D721Med (cell line): ENCODE measurements at regions not wholly inside any gene's neighbourhood (a gene's known extent, or its start where the extent isn't known, plus 50 kb on each side); places are given as distances from the start of the nearest gene placed in this dataset.

Experiments
- DNase-seq: peaks from one replicate; pipeline ENCODE4 v3.0.0; 2011; ENCODE audit warnings: low spot score; ENCODE audit not compliant: insufficient read length
- FAIRE-seq: peaks from 2 replicates; lab custom pipeline; 2011; peaks lifted over from hg19 to GRCh38; lab: Jason Lieb, UNC
- TF ChIP-seq, protein P1 (sequence below): IDR thresholded peaks from 2 replicates; pipeline ENCODE4 v1.5.1; 2012; ENCODE audit warnings: mild to moderate bottlenecking, control low read depth; ENCODE audit not compliant: insufficient read depth; ENCODE audit errors: missing control alignments

DNA sequence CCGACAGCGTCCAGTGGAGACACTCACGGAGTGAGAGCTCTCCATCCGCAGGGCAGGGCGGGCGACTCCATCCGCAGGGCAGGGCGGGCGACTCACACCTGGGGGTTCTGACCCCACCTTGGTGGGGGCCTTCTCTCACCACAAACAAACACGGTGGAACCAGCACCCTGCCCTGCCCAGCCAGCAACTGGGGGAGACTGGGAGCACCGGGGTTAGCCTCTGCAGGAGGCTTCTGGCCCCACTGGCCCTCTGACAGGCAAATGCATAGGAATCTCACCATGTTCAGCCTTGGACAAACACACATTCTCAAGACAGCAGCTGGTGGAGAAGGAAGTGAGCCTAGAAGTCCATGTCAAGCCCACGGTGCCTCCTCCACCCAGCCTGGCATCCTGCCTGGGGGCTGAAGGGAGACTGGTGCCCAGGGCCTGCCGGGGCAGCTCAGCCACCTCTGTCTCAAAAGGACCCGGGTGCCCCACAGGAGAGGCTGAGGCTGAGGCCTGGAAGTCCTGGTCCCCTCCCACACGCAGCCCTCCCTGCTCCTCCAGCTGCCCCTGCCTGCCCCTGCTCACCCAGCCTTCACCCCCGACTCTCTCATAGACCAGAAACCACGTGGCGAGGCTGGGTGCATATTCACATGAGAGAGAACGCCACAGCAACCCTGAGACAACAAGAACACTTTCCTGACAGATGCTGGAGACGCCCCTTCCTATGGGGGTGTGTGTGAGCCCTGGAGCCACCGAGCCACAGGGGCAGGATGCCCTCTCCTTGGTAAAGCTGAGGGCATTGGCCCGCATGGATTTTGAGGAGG is 98.4 kb upstream of the B3GAT1 start:
- TF ChIP-seq, protein P1, sequence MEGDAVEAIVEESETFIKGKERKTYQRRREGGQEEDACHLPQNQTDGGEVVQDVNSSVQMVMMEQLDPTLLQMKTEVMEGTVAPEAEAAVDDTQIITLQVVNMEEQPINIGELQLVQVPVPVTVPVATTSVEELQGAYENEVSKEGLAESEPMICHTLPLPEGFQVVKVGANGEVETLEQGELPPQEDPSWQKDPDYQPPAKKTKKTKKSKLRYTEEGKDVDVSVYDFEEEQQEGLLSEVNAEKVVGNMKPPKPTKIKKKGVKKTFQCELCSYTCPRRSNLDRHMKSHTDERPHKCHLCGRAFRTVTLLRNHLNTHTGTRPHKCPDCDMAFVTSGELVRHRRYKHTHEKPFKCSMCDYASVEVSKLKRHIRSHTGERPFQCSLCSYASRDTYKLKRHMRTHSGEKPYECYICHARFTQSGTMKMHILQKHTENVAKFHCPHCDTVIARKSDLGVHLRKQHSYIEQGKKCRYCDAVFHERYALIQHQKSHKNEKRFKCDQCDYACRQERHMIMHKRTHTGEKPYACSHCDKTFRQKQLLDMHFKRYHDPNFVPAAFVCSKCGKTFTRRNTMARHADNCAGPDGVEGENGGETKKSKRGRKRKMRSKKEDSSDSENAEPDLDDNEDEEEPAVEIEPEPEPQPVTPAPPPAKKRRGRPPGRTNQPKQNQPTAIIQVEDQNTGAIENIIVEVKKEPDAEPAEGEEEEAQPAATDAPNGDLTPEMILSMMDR = no peak
- DNase-seq (no peak), FAIRE-seq (no peak)

DNA sequence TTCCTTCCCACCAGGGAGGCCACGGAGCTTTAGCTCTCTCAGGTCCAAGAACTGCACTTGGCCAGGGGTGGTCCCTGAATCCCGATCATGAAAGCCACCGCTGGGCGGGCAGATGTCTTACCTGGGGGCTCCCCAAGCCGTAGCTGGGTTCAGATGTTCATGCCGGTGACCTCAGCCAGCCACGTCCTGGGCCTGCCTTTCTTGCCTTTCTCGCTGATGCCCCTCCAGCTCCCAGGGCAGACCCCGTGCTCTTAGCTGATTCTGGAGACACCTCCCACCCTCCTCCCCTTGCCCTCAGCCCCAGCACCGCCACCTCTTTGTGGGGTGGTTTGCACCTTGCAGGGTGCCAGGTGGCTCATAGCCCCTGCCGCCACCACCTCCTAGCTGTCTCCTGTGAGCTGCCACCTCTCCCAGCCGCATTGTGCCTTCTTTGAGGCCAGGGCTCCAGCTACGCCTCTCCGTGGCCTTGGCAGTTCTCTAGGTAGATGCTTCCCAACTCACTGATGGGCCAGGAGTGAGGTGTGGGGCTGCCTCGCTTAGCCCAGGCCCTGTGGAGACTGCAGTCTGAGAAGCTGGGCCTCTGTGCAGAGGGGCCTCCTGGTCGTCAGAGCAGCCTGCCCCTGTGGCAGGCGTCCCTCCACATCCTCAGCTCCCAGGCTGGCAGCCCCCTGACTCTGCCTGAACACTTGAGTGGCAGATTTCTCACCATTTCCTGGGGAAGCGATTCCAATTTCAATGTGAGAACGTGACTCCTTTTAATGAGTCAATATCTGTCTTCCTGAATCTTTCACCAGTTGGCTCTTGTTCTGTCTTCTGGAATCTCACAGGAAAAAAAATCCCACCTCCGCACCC is 97.6 kb upstream of the B3GAT1 start:
- FAIRE-seq = no peak
- no peak for DNase-seq
- TF ChIP-seq, protein P1 = no peak

DNA sequence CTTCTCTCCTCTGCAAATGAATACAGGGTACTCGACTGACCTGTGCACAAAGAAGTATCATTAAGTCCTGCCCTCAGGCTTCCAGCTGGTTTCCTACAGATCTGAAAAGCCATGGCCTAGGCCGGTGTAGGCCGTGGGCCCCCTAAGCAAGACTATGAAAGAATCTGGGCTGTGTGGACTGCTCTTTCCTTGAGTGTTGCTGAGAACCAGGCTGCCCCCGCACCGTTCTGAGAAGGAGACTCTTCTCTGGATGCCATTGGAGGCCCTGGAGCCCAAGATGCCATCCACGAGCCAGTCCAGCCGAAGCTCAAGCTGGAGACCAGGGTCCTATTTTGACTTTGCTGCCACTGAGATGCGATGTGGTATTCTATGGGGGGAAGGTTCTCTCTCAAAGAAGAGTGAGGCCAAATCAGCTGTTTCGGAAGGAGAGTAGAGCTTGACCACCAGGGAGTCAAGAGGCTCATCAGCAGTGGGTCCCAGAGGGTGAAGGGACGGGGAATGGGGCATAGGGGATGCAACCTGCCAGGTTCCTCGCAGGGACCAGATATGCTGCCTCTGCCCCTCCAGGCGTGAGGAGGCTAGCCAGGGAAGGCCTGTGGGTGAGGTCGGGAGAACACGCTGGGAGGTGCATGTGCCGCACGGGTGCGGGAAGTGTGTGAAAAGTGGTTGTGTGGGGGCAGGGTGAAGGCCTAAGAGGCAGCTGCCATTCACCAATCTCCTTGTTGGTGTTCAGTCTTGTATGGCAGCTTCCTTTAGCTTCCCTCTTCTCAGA is 96.4 kb upstream of the B3GAT1 start:
- TF ChIP-seq, protein P1 = no peak
- FAIRE-seq (no peak), DNase-seq (no peak)

DNA sequence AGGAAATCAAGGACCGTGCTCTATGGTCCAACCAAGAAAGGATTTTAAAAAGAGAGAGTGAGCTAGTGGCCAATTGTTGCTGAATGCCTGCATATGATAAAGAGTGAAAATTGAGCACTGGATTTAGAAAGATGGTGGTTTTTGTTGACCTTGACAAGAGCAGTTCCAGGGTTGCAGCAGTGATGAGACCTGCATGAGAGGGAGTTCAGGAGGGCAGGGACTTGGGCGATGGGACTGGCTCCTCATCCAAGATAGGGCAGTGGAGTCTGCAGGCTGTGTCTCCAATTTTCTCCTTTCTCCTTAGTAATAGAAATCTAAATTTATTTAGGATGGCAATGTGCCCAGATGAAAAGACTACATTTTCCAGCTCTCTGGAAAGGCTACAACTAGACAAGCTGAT is 94.0 kb upstream of the B3GAT1 start:
- TF ChIP-seq, protein P1 = no peak
- FAIRE-seq (no peak), DNase-seq (no peak)

DNA sequence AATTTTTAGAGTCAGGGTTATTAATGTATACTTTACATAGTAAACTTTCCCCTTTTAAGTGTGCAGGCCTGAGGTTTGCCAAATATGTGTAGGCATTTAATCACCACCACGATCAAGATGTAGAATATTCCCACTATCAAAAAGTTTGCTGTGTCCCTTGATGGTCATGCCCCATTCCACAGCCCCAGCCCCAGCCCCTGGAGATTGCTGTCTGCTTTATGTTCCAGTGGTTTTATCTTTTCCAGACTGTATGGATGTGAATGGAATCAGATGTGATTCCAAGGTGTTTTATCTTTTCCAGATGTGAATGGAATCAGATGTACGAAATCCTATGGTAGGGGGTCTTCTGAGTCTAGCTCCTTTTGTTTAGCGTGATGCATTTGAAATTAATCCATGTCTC is 93.1 kb upstream of the B3GAT1 start:
- DNase-seq (no peak), FAIRE-seq (no peak)
- TF ChIP-seq, protein P1 = no peak

DNA sequence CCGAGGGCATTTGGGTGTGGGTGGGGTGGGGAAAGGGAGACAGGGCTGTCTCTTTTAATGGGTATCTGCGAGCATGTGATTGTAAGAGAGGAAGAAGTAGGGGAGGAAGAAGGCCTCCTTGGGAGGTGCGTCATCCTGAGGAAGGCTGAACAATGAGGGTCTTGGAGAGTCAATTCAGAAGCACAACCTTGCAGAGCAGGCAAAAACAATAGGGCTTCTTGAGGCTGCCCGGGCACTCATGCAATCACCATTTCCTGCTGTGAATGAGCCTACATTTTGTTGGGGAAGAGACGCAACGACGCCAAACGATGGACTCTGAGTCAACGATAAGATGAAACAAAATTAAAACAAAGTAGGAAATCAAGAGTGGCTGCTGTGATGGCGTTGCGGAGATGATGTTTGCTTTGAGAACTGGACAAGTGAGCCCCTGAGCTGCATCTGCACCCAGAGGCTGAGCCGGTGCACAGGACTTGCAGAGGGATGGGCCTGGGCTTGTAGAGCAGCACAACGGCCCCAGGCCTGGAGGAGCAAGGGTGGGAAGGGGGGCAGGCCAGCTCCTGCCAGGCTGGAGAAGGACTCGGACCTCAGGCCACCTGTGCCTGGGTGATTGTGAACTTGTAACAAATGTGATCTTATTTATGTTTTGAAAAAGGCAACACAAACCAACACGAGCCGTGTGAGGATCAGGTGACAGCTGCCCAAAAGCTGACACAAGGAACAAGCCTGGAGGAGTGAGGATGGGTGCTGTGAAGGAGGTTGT is 92.3 kb upstream of the B3GAT1 start:
- no peak for DNase-seq
- FAIRE-seq = no peak
- TF ChIP-seq, protein P1 = no peak
